Mesendoderm (in vitro differentiated cells): ENCODE measurements at regions not wholly inside any gene's neighbourhood (a gene's known extent, or its start where the extent isn't known, plus 50 kb on each side); places are given as distances from the start of the nearest gene placed in this dataset.

Source experiments
- DNase-seq: peaks from one replicate; pipeline ENCODE4 v3.0.0; 2013
- H2AK5ac ChIP-seq: 2 replicates; pipeline ENCODE4 v1.6.1; 2013; ENCODE audit warnings: low read length, inconsistent platforms
- H2BK120ac ChIP-seq: 2 replicates; pipeline ENCODE4 v1.6.1; 2013; ENCODE audit warnings: low read depth, mild to moderate bottlenecking, low read length, moderate library complexity, mixed read lengths
- H2BK15ac ChIP-seq: replicated peaks from 2 replicates; pipeline ENCODE4 v1.6.1; 2013; ENCODE audit warnings: low read depth, mild to moderate bottlenecking, moderate library complexity
- H2BK5ac ChIP-seq: 2 replicates; pipeline ENCODE4 v1.6.1; 2013; ENCODE audit warnings: low read length, inconsistent platforms
- H3K18ac ChIP-seq: 2 replicates; pipeline ENCODE4 v1.6.1; 2013; ENCODE audit warnings: mild to moderate bottlenecking, low read length, mixed read lengths
- H3K23ac ChIP-seq: one replicate; pipeline ENCODE4 v1.6.1; 2013; ENCODE audit warnings: low read length
- H3K27ac ChIP-seq: 2 replicates; pipeline ENCODE4 v1.5.1; 2013; ENCODE audit warnings: low read depth, mild to moderate bottlenecking, inconsistent platforms, low read length, moderate library complexity
- H3K27me3 ChIP-seq: 2 replicates; pipeline ENCODE4 v1.6.1; 2013; ENCODE audit warnings: low read length, control low read depth, mild to moderate bottlenecking, inconsistent platforms; ENCODE audit not compliant: insufficient read depth, poor library complexity
- H3K36me3 ChIP-seq: 2 replicates; pipeline ENCODE4 v1.6.1; 2013; ENCODE audit warnings: low read length, inconsistent platforms; ENCODE audit not compliant: control insufficient read depth, insufficient read depth
- H3K4ac ChIP-seq: one replicate; pipeline ENCODE4 v1.6.1; 2013; ENCODE audit warnings: low read depth, mild to moderate bottlenecking, low read length, moderate library complexity
- H3K4me1 ChIP-seq: 2 replicates; pipeline ENCODE4 v1.6.1; 2013; ENCODE audit warnings: low read depth, low read length, inconsistent platforms; ENCODE audit not compliant: control insufficient read depth
- H3K4me2 ChIP-seq: 2 replicates; pipeline ENCODE4 v1.6.1; 2013; ENCODE audit warnings: low read length
- H3K4me3 ChIP-seq: 2 replicates; pipeline ENCODE4 v1.5.1; 2013; ENCODE audit warnings: mild to moderate bottlenecking, low read length
- H3K56ac ChIP-seq: one replicate; pipeline ENCODE4 v1.6.1; 2013; ENCODE audit warnings: low read length
- H3K79me1 ChIP-seq: 2 replicates; pipeline ENCODE4 v1.6.1; 2013; ENCODE audit warnings: low read length, inconsistent platforms
- H3K79me2 ChIP-seq: 2 replicates; pipeline ENCODE4 v1.6.1; 2013; ENCODE audit warnings: mild to moderate bottlenecking, low read length; ENCODE audit not compliant: control insufficient read depth, insufficient read depth
- H3K9ac ChIP-seq: 2 replicates; pipeline ENCODE4 v1.6.1; 2013; ENCODE audit warnings: low read length, inconsistent platforms
- H4K5ac ChIP-seq: one replicate; pipeline ENCODE4 v1.6.1; 2013; ENCODE audit warnings: low read length
- H4K8ac ChIP-seq: one replicate; pipeline ENCODE4 v1.6.1; 2013; ENCODE audit warnings: low read depth, mild to moderate bottlenecking, control low read depth, low read length, moderate library complexity
- WGBS: extraction: QIAGEN DNeasy Blood & Tissue Kit; methylation state at CpG from one replicate; pipeline ENCODE4 v1.1.7; 2013; ENCODE audit warnings: low lambda C conversion rate, missing lambda C conversion rate; ENCODE audit not compliant: insufficient coverage; ENCODE audit errors: extremely low coverage; 5-methylcytosine and 5-hydroxymethylcytosine counted together

DNA sequence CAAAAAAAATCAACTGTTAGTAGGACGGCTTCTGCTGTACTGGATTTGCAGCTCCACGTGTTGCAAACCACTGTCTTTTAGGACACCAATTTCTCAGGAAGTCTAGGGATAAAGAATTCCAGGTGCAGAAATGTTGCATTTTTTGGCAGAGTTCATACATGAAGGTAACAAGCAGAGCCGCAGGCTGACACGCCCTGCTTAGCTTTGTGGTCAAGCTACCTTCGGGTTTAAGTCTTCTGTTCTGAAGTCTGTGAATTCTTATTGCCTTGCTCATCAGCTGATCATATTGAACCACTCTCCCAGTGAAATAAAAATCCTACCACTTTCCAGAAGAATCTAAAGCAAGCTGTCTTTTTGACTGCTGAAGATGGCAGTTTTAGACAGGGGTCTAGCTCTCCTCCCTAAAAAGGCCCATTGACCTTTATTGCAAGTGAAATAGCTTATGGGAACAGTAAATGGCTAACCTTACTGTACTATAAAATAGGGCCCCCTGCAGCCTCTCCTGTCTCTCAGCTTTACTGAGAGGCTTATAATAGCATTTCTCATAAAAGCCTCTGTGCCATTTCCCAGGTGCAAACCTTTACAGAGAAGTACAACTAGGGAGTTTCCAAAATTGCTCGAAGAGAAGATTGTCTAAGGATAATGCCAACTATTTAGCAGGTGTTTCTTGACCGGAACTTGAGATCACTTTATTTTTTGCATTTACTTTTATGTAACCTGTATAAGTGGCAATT is 262.2 kb upstream of the IL12A start:
- DNase-seq = peak; percentile 37

GRCh38 chr3:159727506-159727905 is 261.1 kb upstream of the IL12A start:
- no peak overlapping the region for H2BK15ac ChIP-seq
- H4K5ac ChIP-seq = no peak overlapping the region
- no peak overlapping the region for H2AK5ac ChIP-seq
- no peak overlapping the region for H3K56ac ChIP-seq
- H3K27ac ChIP-seq = no peak overlapping the region
- no peak overlapping the region for H3K4me2 ChIP-seq
- H2BK120ac ChIP-seq = no peak overlapping the region
- no peak for DNase-seq
- H3K36me3 ChIP-seq = no peaks in the 10 kb centered on the region
- peak overlapping the region; percentile 75 for H3K18ac ChIP-seq
- no peak overlapping the region for H2BK5ac ChIP-seq
- H3K23ac ChIP-seq = no peak overlapping the region
- no peaks in the 10 kb centered on the region for H3K79me2 ChIP-seq
- H3K27me3 ChIP-seq = no peaks in the 10 kb centered on the region
- H3K9ac ChIP-seq = no peak overlapping the region
- no peak overlapping the region for H3K4me3 ChIP-seq
- H3K79me1 ChIP-seq = no peaks in the 10 kb centered on the region
- no peak overlapping the region for H3K4ac ChIP-seq
- peaks cover 8% of the 10 kb centered on the region for H3K4me1 ChIP-seq
- no peak overlapping the region for H4K8ac ChIP-seq

More for the DNA sequence above, 262.2 kb upstream of the IL12A start:
- Histone ChIP-seq H2AK5ac (no peak overlapping the region), H3K27me3 (no peaks in the 10 kb centered on the region), H3K79me2 (no peaks in the 10 kb centered on the region), H4K5ac (no peak overlapping the region), H3K4me3 (no peak overlapping the region), H3K79me1 (no peaks in the 10 kb centered on the region), H3K4me2 (no peak overlapping the region), H3K18ac (peak overlapping the region; percentile 51), H4K8ac (no peak overlapping the region), H3K36me3 (no peaks in the 10 kb centered on the region), H2BK15ac (peak overlapping the region; percentile 36), H3K27ac (no peak overlapping the region), H2BK120ac (no peak overlapping the region), H2BK5ac (no peak overlapping the region), H3K4me1 (peaks cover 6% of the 10 kb centered on the region), H3K56ac (no peak overlapping the region), H3K9ac (no peak overlapping the region), H3K4ac (no peak overlapping the region), H3K23ac (no peak overlapping the region)
- no CpG with 5 or more reads among the region's 7 CpGs for WGBS

GRCh38 chr3:159731254-159731653 is 257.4 kb upstream of the IL12A start:
- Histone ChIP-seq H3K36me3 (no peaks in the 10 kb centered on the region), H2BK5ac (no peak overlapping the region), H3K23ac (no peak overlapping the region), H3K9ac (no peak overlapping the region), H3K27ac (peak overlapping the region; percentile 65), H2BK120ac (peak overlapping the region; percentile 35), H3K18ac (peak overlapping the region; percentile 70), H3K4me2 (no peak overlapping the region), H3K79me1 (no peaks in the 10 kb centered on the region), H3K4me1 (peaks cover 9% of the 10 kb centered on the region), H3K79me2 (no peaks in the 10 kb centered on the region), H3K27me3 (no peaks in the 10 kb centered on the region), H2BK15ac (no peak overlapping the region), H3K56ac (peak overlapping the region; percentile 34), H4K8ac (no peak overlapping the region), H3K4ac (peak overlapping the region; percentile 59), H2AK5ac (no peak overlapping the region), H4K5ac (no peak overlapping the region), H3K4me3 (no peak overlapping the region)
- no CpG with 5 or more reads among the region's 6 CpGs for WGBS
- peak; percentile 45 for DNase-seq

GRCh38 chr3:159732172-159733111 is 256.2 kb upstream of the IL12A start:
- Histone ChIP-seq H2BK5ac (no peak overlapping the region), H3K23ac (no peak overlapping the region), H3K4me2 (peak overlapping the region; percentile 6), H3K9ac (peak overlapping the region; percentile 23), H4K5ac (no peak overlapping the region), H3K27me3 (no peaks in the 10 kb centered on the region), H2BK120ac (peak overlapping the region; percentile 92), H3K18ac (peak overlapping the region; percentile 90), H3K4me3 (no peak overlapping the region), H2BK15ac (no peak overlapping the region), H3K4ac (peak overlapping the region; percentile 62), H3K36me3 (no peaks in the 10 kb centered on the region), H3K79me2 (no peaks in the 10 kb centered on the region), H3K4me1 (peaks cover 9% of the 10 kb centered on the region), H4K8ac (peak overlapping the region; percentile 39), H3K27ac (peak overlapping the region; percentile 65), H3K56ac (peak overlapping the region; percentile 54), H2AK5ac (no peak overlapping the region), H3K79me1 (no peaks in the 10 kb centered on the region)
- WGBS = no CpG with 5 or more reads among the region's 6 CpGs
- DNase-seq = peak; percentile 91

GRCh38 chr3:159733194-159733860 is 255.3 kb upstream of the IL12A start:
- Histone ChIP-seq H2BK15ac (peak overlapping the region; percentile 96), H3K27me3 (no peaks in the 10 kb centered on the region), H4K5ac (no peak overlapping the region), H3K56ac (peak overlapping the region; percentile 26), H3K18ac (no peak overlapping the region), H3K4me2 (no peak overlapping the region), H3K36me3 (no peaks in the 10 kb centered on the region), H3K79me2 (no peaks in the 10 kb centered on the region), H3K23ac (no peak overlapping the region), H2BK120ac (no peak overlapping the region), H2BK5ac (no peak overlapping the region), H3K79me1 (no peaks in the 10 kb centered on the region), H3K4ac (no peak overlapping the region), H3K4me1 (peaks cover 7% of the 10 kb centered on the region), H3K4me3 (no peak overlapping the region), H3K27ac (peak overlapping the region; percentile 65), H3K9ac (no peak overlapping the region), H2AK5ac (no peak overlapping the region), H4K8ac (no peak overlapping the region)
- peak; percentile 47 for DNase-seq
- no CpG with 5 or more reads among the region's 5 CpGs for WGBS
